Progenitor cell of endocrine pancreas (in vitro differentiated cells): ENCODE measurements at regions not wholly inside any gene's neighbourhood (a gene's known extent, or its start where the extent isn't known, plus 50 kb on each side); places are given as distances from the start of the nearest gene placed in this dataset.

ENCODE experiments used
- DNase-seq: peaks from one replicate; pipeline ENCODE4 v3.0.0; 2021; ENCODE audit warnings: low spot score; ENCODE audit not compliant: unreplicated experiment
- H3K27ac Mint-ChIP-seq: 2 replicates; pipeline ENCODE4 v1.8.0; 2021; ENCODE audit warnings: mild to moderate bottlenecking, moderate library complexity, mixed read lengths
- H3K27me3 Mint-ChIP-seq: 2 replicates; pipeline ENCODE4 v1.8.0; 2021; ENCODE audit warnings: mixed read lengths
- H3K36me3 Mint-ChIP-seq: 2 replicates; pipeline ENCODE4 v1.8.0; 2022; ENCODE audit warnings: mixed read lengths; ENCODE audit not compliant: insufficient read depth
- H3K4me1 Mint-ChIP-seq: 2 replicates; pipeline ENCODE4 v1.8.0; 2021; ENCODE audit warnings: low read depth, mixed read lengths
- H3K4me3 Mint-ChIP-seq: 2 replicates; pipeline ENCODE4 v1.8.0; 2021; ENCODE audit warnings: low read depth, mild to moderate bottlenecking, moderate library complexity, mixed read lengths
- H3K9me3 Mint-ChIP-seq: 2 replicates; pipeline ENCODE4 v1.8.0; 2021; ENCODE audit warnings: low read depth, mixed read lengths
- TF ChIP-seq, protein P1 (sequence below): fragments of 200-600 bp; sonication (generic); IDR thresholded peaks from one replicate; pipeline ENCODE4 v1.5.0; 2021; ENCODE audit warnings: antibody characterized with exemption, mild to moderate bottlenecking; ENCODE audit not compliant: unreplicated experiment

GRCh38 chr2:4869154-4869553 is 823.0 kb upstream of the SOX11 start:
- H3K27ac Mint-ChIP-seq: no peak overlapping the region
- no peak overlapping the region for H3K4me3 Mint-ChIP-seq
- H3K27me3 Mint-ChIP-seq: no peaks in the 10 kb centered on the region
- TF ChIP-seq, protein P1, sequence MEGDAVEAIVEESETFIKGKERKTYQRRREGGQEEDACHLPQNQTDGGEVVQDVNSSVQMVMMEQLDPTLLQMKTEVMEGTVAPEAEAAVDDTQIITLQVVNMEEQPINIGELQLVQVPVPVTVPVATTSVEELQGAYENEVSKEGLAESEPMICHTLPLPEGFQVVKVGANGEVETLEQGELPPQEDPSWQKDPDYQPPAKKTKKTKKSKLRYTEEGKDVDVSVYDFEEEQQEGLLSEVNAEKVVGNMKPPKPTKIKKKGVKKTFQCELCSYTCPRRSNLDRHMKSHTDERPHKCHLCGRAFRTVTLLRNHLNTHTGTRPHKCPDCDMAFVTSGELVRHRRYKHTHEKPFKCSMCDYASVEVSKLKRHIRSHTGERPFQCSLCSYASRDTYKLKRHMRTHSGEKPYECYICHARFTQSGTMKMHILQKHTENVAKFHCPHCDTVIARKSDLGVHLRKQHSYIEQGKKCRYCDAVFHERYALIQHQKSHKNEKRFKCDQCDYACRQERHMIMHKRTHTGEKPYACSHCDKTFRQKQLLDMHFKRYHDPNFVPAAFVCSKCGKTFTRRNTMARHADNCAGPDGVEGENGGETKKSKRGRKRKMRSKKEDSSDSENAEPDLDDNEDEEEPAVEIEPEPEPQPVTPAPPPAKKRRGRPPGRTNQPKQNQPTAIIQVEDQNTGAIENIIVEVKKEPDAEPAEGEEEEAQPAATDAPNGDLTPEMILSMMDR: no peak
- H3K4me1 Mint-ChIP-seq: peaks cover 10% of the 10 kb centered on the region
- no peak for DNase-seq
- no peaks in the 10 kb centered on the region for H3K9me3 Mint-ChIP-seq
- no peaks in the 10 kb centered on the region for H3K36me3 Mint-ChIP-seq

- TF ChIP-seq, protein P1: no peak
- Mint-ChIP-seq H3K27ac (no peak overlapping the region), H3K9me3 (peaks cover 5% of the 10 kb centered on the region), H3K4me3 (no peak overlapping the region), H3K4me1 (peaks cover 9% of the 10 kb centered on the region), H3K27me3 (no peaks in the 10 kb centered on the region), H3K36me3 (no peaks in the 10 kb centered on the region)
- DNase-seq: no peak
Measured at GRCh38 chr2:4873364-4873763, 818.8 kb upstream of the SOX11 start.

DNA sequence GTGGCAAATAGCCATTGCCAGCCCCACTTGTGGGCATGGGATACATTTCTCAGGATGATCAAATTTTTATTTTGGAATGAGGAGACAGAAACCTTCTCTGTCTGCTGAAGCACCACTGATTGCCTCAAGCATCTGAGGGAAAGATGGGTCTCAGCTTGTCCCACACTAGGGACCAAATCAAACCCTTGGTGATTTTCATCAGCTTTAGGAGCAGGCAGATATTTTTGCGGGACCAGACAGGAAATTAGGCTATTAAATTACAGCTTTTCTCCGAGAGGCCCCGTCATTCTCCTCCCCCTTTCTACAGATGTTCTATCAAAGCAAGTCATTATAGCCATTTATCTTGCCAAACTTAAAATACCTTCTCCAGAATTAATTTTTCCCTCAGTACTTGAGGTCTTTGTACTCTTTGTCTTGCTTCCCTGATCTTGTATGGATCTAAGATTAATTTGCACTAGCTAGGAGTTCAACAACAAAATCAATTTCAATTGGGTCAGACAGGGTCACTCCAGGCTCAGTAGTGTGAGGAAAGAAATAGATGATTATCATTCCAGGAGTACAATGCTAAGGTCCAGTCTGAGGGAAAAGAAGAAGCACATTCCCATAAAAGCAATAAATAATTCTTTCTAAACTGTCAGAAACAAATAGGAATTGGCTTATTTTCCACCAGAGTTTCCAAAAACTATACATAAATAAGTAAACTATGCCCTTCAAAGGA is 818.1 kb upstream of the SOX11 start:
- DNase-seq: no peak
- Mint-ChIP-seq H3K9me3 (peaks cover 5% of the 10 kb centered on the region), H3K4me3 (no peak overlapping the region), H3K36me3 (no peaks in the 10 kb centered on the region), H3K27me3 (no peaks in the 10 kb centered on the region), H3K4me1 (peaks cover 9% of the 10 kb centered on the region), H3K27ac (no peak overlapping the region)
- TF ChIP-seq, protein P1: no peak

DNA sequence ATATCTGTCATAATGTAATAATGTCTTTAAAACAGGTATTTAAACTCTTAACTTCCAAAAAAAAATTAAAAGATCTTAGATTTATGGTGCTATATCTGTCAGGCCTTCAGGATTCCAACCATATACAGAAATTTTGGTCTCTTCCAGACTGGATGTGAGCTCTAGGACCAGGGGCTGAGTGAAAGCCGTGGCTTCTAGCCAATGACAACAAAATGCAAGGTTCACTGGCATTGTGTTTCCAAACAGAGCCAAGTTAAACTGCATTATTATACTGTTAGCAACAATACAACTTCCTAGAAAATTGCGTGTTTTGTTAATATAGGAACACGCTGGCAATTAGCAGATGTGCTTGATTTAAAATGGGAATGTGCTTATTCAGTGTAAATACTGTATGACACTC is 809.8 kb upstream of the SOX11 start:
- Mint-ChIP-seq H3K36me3 (peaks cover 1% of the 10 kb centered on the region), H3K27me3 (no peaks in the 10 kb centered on the region), H3K27ac (no peak overlapping the region), H3K4me1 (no peaks in the 10 kb centered on the region), H3K9me3 (no peaks in the 10 kb centered on the region), H3K4me3 (no peak overlapping the region)
- TF ChIP-seq, protein P1: no peak
- DNase-seq: no peak

- H3K4me3 Mint-ChIP-seq: no peak overlapping the region
- no peak for DNase-seq
- TF ChIP-seq, protein P1: no peak
- no peak overlapping the region for H3K27ac Mint-ChIP-seq
- H3K27me3 Mint-ChIP-seq: no peaks in the 10 kb centered on the region
- H3K9me3 Mint-ChIP-seq: no peaks in the 10 kb centered on the region
- H3K36me3 Mint-ChIP-seq: peaks cover 1% of the 10 kb centered on the region
- H3K4me1 Mint-ChIP-seq: no peaks in the 10 kb centered on the region
Measured at GRCh38 chr2:4882941-4883340, 809.2 kb upstream of the SOX11 start.
